Keratinocyte (primary cell): ENCODE measurements at regions not wholly inside any gene's neighbourhood (a gene's known extent, or its start where the extent isn't known, plus 50 kb on each side); places are given as distances from the start of the nearest gene placed in this dataset.

Source experiments
- DNase-seq: peaks from one replicate; pipeline ENCODE4 v3.0.0-alpha.2; 2011; ENCODE audit warnings: low read depth, missing footprints, low spot score
- FAIRE-seq: peaks from 2 replicates; lab custom pipeline; 2011; peaks lifted over from hg19 to GRCh38; lab: Jason Lieb, UNC
- H2AFZ ChIP-seq: 2 replicates; pipeline ENCODE4 v1.6.0; 2012; ENCODE audit warnings: low read length, control low read depth, inconsistent platforms; ENCODE audit not compliant: control insufficient read depth
- H3K27ac ChIP-seq: 2 replicates; pipeline ENCODE4 v1.5.1; 2011; ENCODE audit warnings: low read length; ENCODE audit not compliant: control insufficient read depth, insufficient read depth
- H3K27me3 ChIP-seq: 3 replicates; pipeline ENCODE4 v1.6.0; 2011; ENCODE audit warnings: low read length; ENCODE audit not compliant: control insufficient read depth, insufficient read depth; ENCODE audit errors: extremely low read depth
- H3K36me3 ChIP-seq, 2 experiments: 2 replicates in 1 of 2; 3 replicates in 1 of 2; pipeline ENCODE4 v1.5.1; 2011; ENCODE audit warnings: low read length in 2 of 2, mild to moderate bottlenecking in 1 of 2; ENCODE audit not compliant: control insufficient read depth in 2 of 2, insufficient read depth in 2 of 2; ENCODE audit errors: extremely low read depth in 1 of 2
- H3K4me1 ChIP-seq: 3 replicates; pipeline ENCODE4 v1.5.1; 2011; ENCODE audit warnings: low read length; ENCODE audit not compliant: control insufficient read depth, insufficient read depth; ENCODE audit errors: extremely low read depth
- H3K4me2 ChIP-seq: 3 replicates; pipeline ENCODE4 v1.6.0; 2011; ENCODE audit warnings: low read depth, low read length; ENCODE audit not compliant: control insufficient read depth, insufficient read depth; ENCODE audit errors: extremely low read depth
- H3K4me3 ChIP-seq, 3 experiments: fragments of 200-600 bp in 1 of 3; sonication (generic) in 1 of 3; 2 replicates in 2 of 3; 3 replicates in 1 of 3; pipeline ENCODE4 v1.5.1; 2011 to 2016; ENCODE audit warnings: low read length in 3 of 3, mild to moderate bottlenecking in 3 of 3, control low read depth in 2 of 3, inconsistent platforms in 1 of 3, low read depth in 1 of 3, mixed read lengths in 1 of 3, mixed run types in 1 of 3, moderate library complexity in 1 of 3; ENCODE audit not compliant: control insufficient read depth in 2 of 3, insufficient read depth in 2 of 3; ENCODE audit errors: extremely low read depth in 1 of 3
- H3K79me2 ChIP-seq: 2 replicates; pipeline ENCODE4 v1.6.0; 2012; ENCODE audit warnings: low read length; ENCODE audit not compliant: control insufficient read depth, insufficient read depth
- H3K9ac ChIP-seq: 3 replicates; pipeline ENCODE4 v1.6.0; 2011; ENCODE audit warnings: low read length; ENCODE audit not compliant: control insufficient read depth, insufficient read depth; ENCODE audit errors: extremely low read depth
- H3K9me1 ChIP-seq: 3 replicates; pipeline ENCODE4 v1.6.0; 2011; ENCODE audit warnings: low read length; ENCODE audit not compliant: control insufficient read depth, insufficient read depth; ENCODE audit errors: extremely low read depth
- H3K9me3 ChIP-seq: 2 replicates; pipeline ENCODE4 v1.5.1; 2012; ENCODE audit warnings: low read depth, low read length; ENCODE audit not compliant: control insufficient read depth
- H4K20me1 ChIP-seq: 3 replicates; pipeline ENCODE4 v1.6.0; 2011; ENCODE audit warnings: low read length; ENCODE audit not compliant: control insufficient read depth, insufficient read depth; ENCODE audit errors: extremely low read depth
- EZH2 ChIP-seq: IDR thresholded peaks from one replicate; pipeline ENCODE4 v1.6.1; 2012; ENCODE audit warnings: inconsistent platforms, mild to moderate bottlenecking, low read length, moderate library complexity
- dilution Hi-C: fragments of 300-500 bp; cut with MboI; formaldehyde crosslinking; loops from one replicate; pipeline ENCODE4 v1.7.0; 2020; ENCODE audit warnings: low sequenced_read_pairs; ENCODE audit not compliant: extremely low pct_ligation_motif_present
- TF ChIP-seq, protein P1 (sequence below), 3 experiments: IDR thresholded peaks in 1 of 3; conservative IDR thresholded peaks in 1 of 3; optimal IDR thresholded peaks in 1 of 3; 2 replicates in 2 of 3; 3 replicates in 1 of 3; pipeline versions ENCODE3 to v1.5.1; 2011; ENCODE audit warnings: low read length in 3 of 3, mild to moderate bottlenecking in 3 of 3, moderate library complexity in 2 of 3, control low read depth in 1 of 3, inconsistent platforms in 1 of 3; ENCODE audit not compliant: insufficient read depth in 2 of 3; ENCODE audit errors: extremely low read depth in 1 of 3

DNA sequence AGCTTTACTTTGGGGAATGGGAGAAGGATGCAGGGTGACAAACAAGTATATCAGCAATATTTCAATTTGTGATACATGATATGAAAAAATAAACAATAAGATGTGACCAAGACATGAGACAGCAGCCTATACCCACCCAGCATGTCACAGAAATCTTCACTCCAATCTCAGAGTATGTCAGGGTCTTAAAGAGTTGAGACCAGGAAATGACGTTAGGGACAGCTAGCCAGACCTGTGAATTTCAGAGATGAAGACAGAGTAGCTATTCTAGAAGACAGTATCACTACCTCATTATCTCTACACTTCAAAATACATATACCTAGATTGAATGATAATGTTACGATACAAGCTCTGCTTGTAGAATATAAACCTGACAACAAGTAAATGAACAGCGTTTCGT lies 282.8 kb downstream of the ZEB2 start:
- H3K4me2 ChIP-seq = no peak overlapping the region
- DNase-seq (no peak), FAIRE-seq (no peak)
- H3K9me1 ChIP-seq = no peaks in the 10 kb centered on the region
- H3K9ac ChIP-seq = no peak overlapping the region
- H3K27me3 ChIP-seq = no peaks in the 10 kb centered on the region
- no peaks in the 10 kb centered on the region for H3K36me3 ChIP-seq
- no peak overlapping the region for H3K27ac ChIP-seq
- H3K79me2 ChIP-seq = no peaks in the 10 kb centered on the region
- TF ChIP-seq EZH2 = no peak
- TF ChIP-seq, protein P1, sequence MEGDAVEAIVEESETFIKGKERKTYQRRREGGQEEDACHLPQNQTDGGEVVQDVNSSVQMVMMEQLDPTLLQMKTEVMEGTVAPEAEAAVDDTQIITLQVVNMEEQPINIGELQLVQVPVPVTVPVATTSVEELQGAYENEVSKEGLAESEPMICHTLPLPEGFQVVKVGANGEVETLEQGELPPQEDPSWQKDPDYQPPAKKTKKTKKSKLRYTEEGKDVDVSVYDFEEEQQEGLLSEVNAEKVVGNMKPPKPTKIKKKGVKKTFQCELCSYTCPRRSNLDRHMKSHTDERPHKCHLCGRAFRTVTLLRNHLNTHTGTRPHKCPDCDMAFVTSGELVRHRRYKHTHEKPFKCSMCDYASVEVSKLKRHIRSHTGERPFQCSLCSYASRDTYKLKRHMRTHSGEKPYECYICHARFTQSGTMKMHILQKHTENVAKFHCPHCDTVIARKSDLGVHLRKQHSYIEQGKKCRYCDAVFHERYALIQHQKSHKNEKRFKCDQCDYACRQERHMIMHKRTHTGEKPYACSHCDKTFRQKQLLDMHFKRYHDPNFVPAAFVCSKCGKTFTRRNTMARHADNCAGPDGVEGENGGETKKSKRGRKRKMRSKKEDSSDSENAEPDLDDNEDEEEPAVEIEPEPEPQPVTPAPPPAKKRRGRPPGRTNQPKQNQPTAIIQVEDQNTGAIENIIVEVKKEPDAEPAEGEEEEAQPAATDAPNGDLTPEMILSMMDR (optimal IDR thresholded peaks at IDR 0.05 in 1 of 3, IDR thresholded peaks at IDR 0.05 in 1 of 3, conservative IDR thresholded peaks at IDR 0.05 in 1 of 3; ENCODE audit: extremely low read depth in 1 of 3, insufficient read depth in 2 of 3, low read length in 3 of 3) = no peak
- H4K20me1 ChIP-seq = no peaks in the 10 kb centered on the region
- no peak overlapping the region for H2AFZ ChIP-seq
- no peak overlapping the region for H3K4me3 ChIP-seq
- no peaks in the 10 kb centered on the region for H3K9me3 ChIP-seq
- no peaks in the 10 kb centered on the region for H3K4me1 ChIP-seq
- dilution Hi-C loops = no loop called here

GRCh38 chr2:144235050-144235449 lies 284.9 kb downstream of the ZEB2 start:
- TF ChIP-seq, protein P1 (optimal IDR thresholded peaks at IDR 0.05 in 1 of 3, IDR thresholded peaks at IDR 0.05 in 1 of 3, conservative IDR thresholded peaks at IDR 0.05 in 1 of 3; ENCODE audit: extremely low read depth in 1 of 3, insufficient read depth in 2 of 3, low read length in 3 of 3) = no peak
- no peak for TF ChIP-seq EZH2
- no peaks in the 10 kb centered on the region for H3K4me1 ChIP-seq
- no peak overlapping the region for H2AFZ ChIP-seq
- H3K36me3 ChIP-seq = no peaks in the 10 kb centered on the region
- dilution Hi-C loops = no loop called here
- no peak overlapping the region for H3K27ac ChIP-seq
- no peak overlapping the region for H3K4me3 ChIP-seq
- no peak for FAIRE-seq
- no peak overlapping the region for H3K4me2 ChIP-seq
- DNase-seq = no peak
- H3K27me3 ChIP-seq = no peaks in the 10 kb centered on the region
- H3K9me1 ChIP-seq = no peaks in the 10 kb centered on the region
- H4K20me1 ChIP-seq = no peaks in the 10 kb centered on the region
- no peaks in the 10 kb centered on the region for H3K9me3 ChIP-seq
- H3K79me2 ChIP-seq = no peaks in the 10 kb centered on the region
- H3K9ac ChIP-seq = no peak overlapping the region
